ENCODE measurements at regions not wholly inside any gene's neighbourhood (a gene's known extent, or its start where the extent isn't known, plus 50 kb on each side); places are given as distances from the start of the nearest gene placed in this dataset.
"Not testable (repeated sequence)": the region's sequence is repeated elsewhere in the genome, so short reads cannot be mapped to it uniquely, and the experiment has no call there.

GRCh38 chr2:107747964-107748583, 78.6 kb upstream of the RGPD4 start:
- Mint-ChIP-seq H3K36me3 (ENCODE audit: low read depth) (peaks cover 2% of the 10 kb centered on the region), H3K27ac (ENCODE audit: unreplicated experiment) (no peak overlapping the region), H3K4me3 (ENCODE audit: unreplicated experiment) (no peak overlapping the region), H3K9me3 (ENCODE audit: low read depth) (no peaks in the 10 kb centered on the region), H3K4me1 (ENCODE audit: low read depth) (peaks cover 2% of the 10 kb centered on the region), H3K27me3 (ENCODE audit: low read depth) (no peaks in the 10 kb centered on the region)
- no peak for DNase-seq (ENCODE audit: low spot score)
- no peak for TF ChIP-seq CTCF (IDR thresholded peaks at IDR 0.05)

GRCh38 chr2:107751936-107752335, 74.8 kb upstream of the RGPD4 start:
- no peaks in the 10 kb centered on the region for H3K27me3 Mint-ChIP-seq (ENCODE audit: low read depth)
- peaks cover 4% of the 10 kb centered on the region for H3K4me1 Mint-ChIP-seq (ENCODE audit: low read depth)
- DNase-seq (ENCODE audit: low spot score), result no peak
- H3K36me3 Mint-ChIP-seq (ENCODE audit: low read depth), result no peaks in the 10 kb centered on the region
- no peaks in the 10 kb centered on the region for H3K9me3 Mint-ChIP-seq (ENCODE audit: low read depth)
- TF ChIP-seq CTCF (IDR thresholded peaks at IDR 0.05), result no peak
- H3K27ac Mint-ChIP-seq (ENCODE audit: unreplicated experiment), result no peak overlapping the region
- H3K4me3 Mint-ChIP-seq (ENCODE audit: unreplicated experiment), result no peak overlapping the region

- H3K27me3 Mint-ChIP-seq (ENCODE audit: low read depth); H3K27ac Mint-ChIP-seq (ENCODE audit: unreplicated experiment); H3K4me3 Mint-ChIP-seq (ENCODE audit: unreplicated experiment); DNase-seq (ENCODE audit: low spot score); H3K4me1 Mint-ChIP-seq (ENCODE audit: low read depth); H3K36me3 Mint-ChIP-seq (ENCODE audit: low read depth); H3K9me3 Mint-ChIP-seq (ENCODE audit: low read depth): not testable (repeated sequence)
Observed at GRCh38 chr2:107753806-107754205, 72.9 kb upstream of the RGPD4 start.

GRCh38 chr2:107757223-107757622, 69.5 kb upstream of the RGPD4 start:
- TF ChIP-seq CTCF (IDR thresholded peaks at IDR 0.05), result no peak
- Mint-ChIP-seq H3K4me3 (ENCODE audit: unreplicated experiment) (no peak overlapping the region), H3K27ac (ENCODE audit: unreplicated experiment) (no peak overlapping the region), H3K36me3 (ENCODE audit: low read depth) (peaks cover 2% of the 10 kb centered on the region), H3K4me1 (ENCODE audit: low read depth) (peaks cover 7% of the 10 kb centered on the region), H3K9me3 (ENCODE audit: low read depth) (no peaks in the 10 kb centered on the region), H3K27me3 (ENCODE audit: low read depth) (peaks cover 3% of the 10 kb centered on the region)
- no peak for DNase-seq (ENCODE audit: low spot score)

- no peak overlapping the region for H3K27ac Mint-ChIP-seq (ENCODE audit: unreplicated experiment)
- peaks cover 3% of the 10 kb centered on the region for H3K27me3 Mint-ChIP-seq (ENCODE audit: low read depth)
- H3K4me1 Mint-ChIP-seq (ENCODE audit: low read depth), result peaks cover 3% of the 10 kb centered on the region
- no peak for DNase-seq (ENCODE audit: low spot score)
- H3K4me3 Mint-ChIP-seq (ENCODE audit: unreplicated experiment), result no peak overlapping the region
- H3K9me3 Mint-ChIP-seq (ENCODE audit: low read depth), result peaks cover 8% of the 10 kb centered on the region
- TF ChIP-seq CTCF (IDR thresholded peaks at IDR 0.05), result no peak
- peaks cover 5% of the 10 kb centered on the region for H3K36me3 Mint-ChIP-seq (ENCODE audit: low read depth)
Observed at GRCh38 chr2:107760620-107761364, 65.9 kb upstream of the RGPD4 start.

- DNase-seq (ENCODE audit: low spot score), result no peak
- Mint-ChIP-seq H3K4me3 (ENCODE audit: unreplicated experiment) (no peak overlapping the region), H3K27ac (ENCODE audit: unreplicated experiment) (no peak overlapping the region), H3K9me3 (ENCODE audit: low read depth) (no peaks in the 10 kb centered on the region), H3K4me1 (ENCODE audit: low read depth) (no peaks in the 10 kb centered on the region), H3K27me3 (ENCODE audit: low read depth) (peaks cover 8% of the 10 kb centered on the region), H3K36me3 (ENCODE audit: low read depth) (peaks cover 3% of the 10 kb centered on the region)
- TF ChIP-seq CTCF (IDR thresholded peaks at IDR 0.05), result no peak
Observed at GRCh38 chr2:107772353-107772752, 54.3 kb upstream of the RGPD4 start.
